22Rv1 (cell line): ENCODE measurements at regions not wholly inside any gene's neighbourhood (a gene's known extent, or its start where the extent isn't known, plus 50 kb on each side); places are given as distances from the start of the nearest gene placed in this dataset.

Experiments
- CTCF ChIP-seq: fragments of 450-650 bp; IDR thresholded peaks from 2 replicates; pipeline ENCODE4 v1.5.1; 2017; ENCODE audit warnings: mild to moderate bottlenecking
- ZFX ChIP-seq: fragments of 450-650 bp; IDR thresholded peaks from 2 replicates; pipeline ENCODE4 v1.6.1; 2017; ENCODE audit warnings: antibody characterized with exemption, borderline replicate concordance

- TF ChIP-seq CTCF (no peak), ZFX (no peak)
Measured at GRCh38 chr19:30629086-30629485, 256.9 kb downstream of the ZNF536 start.
